HUES64 (cell line): ENCODE measurements at regions not wholly inside any gene's neighbourhood (a gene's known extent, or its start where the extent isn't known, plus 50 kb on each side); places are given as distances from the start of the nearest gene placed in this dataset.

Experiments
- H3K27ac ChIP-seq: 2 replicates; pipeline ENCODE4 v1.7.0; 2013; ENCODE audit warnings: low read depth, low read length, inconsistent platforms
- H3K27me3 ChIP-seq: 2 replicates; pipeline ENCODE4 v1.6.1; 2013; ENCODE audit warnings: mild to moderate bottlenecking, low read length; ENCODE audit not compliant: insufficient read depth
- H3K36me3 ChIP-seq: 2 replicates; pipeline ENCODE4 v1.6.1; 2013; ENCODE audit warnings: mild to moderate bottlenecking, low read length; ENCODE audit not compliant: insufficient read depth
- H3K4me1 ChIP-seq: 2 replicates; pipeline ENCODE4 v1.6.1; 2013; ENCODE audit warnings: mild to moderate bottlenecking, low read length, moderate library complexity; ENCODE audit not compliant: insufficient read depth
- H3K4me3 ChIP-seq: 2 replicates; pipeline ENCODE4 v1.5.1; 2013; ENCODE audit warnings: mild to moderate bottlenecking, low read length, moderate library complexity
- H3K9ac ChIP-seq: 2 replicates; pipeline ENCODE4 v1.6.1; 2013; ENCODE audit warnings: mild to moderate bottlenecking, low read depth, low read length
- H3K9me3 ChIP-seq: 2 replicates; pipeline ENCODE4 v1.6.1; 2013; ENCODE audit warnings: low read depth, low read length; ENCODE audit not compliant: insufficient read depth
- WGBS: fragments of 150-250, 120-280 bp; methylation state at CpG from one replicate; pipeline ENCODE4 v1.1.7; 2013; ENCODE audit warnings: missing lambda C conversion rate; 5-methylcytosine and 5-hydroxymethylcytosine counted together

GRCh38 chr5:96331210-96331609 is 101.8 kb downstream of the PCSK1 start:
- no peak overlapping the region for H3K27ac ChIP-seq
- 70% methylated on average over 1 of the region's 3 CpGs for WGBS
- peaks cover 6% of the 10 kb centered on the region for H3K4me1 ChIP-seq
- no peaks in the 10 kb centered on the region for H3K9me3 ChIP-seq
- no peaks in the 10 kb centered on the region for H3K36me3 ChIP-seq
- H3K4me3 ChIP-seq: no peak overlapping the region
- H3K9ac ChIP-seq: no peak overlapping the region
- no peaks in the 10 kb centered on the region for H3K27me3 ChIP-seq

- Histone ChIP-seq H3K4me1 (no peaks in the 10 kb centered on the region), H3K4me3 (no peak overlapping the region), H3K9me3 (no peaks in the 10 kb centered on the region), H3K27ac (no peak overlapping the region), H3K27me3 (no peaks in the 10 kb centered on the region), H3K9ac (no peak overlapping the region), H3K36me3 (no peaks in the 10 kb centered on the region)
- WGBS: 90% methylated on average over 4 of the region's 4 CpGs
These were observed 102.4 kb downstream of the PCSK1 start for GRCh38 chr5:96330530-96331140.

- WGBS: 96% methylated on average over 2 of the region's 2 CpGs
- no peaks in the 10 kb centered on the region for H3K9me3 ChIP-seq
- H3K27ac ChIP-seq: no peak overlapping the region
- H3K27me3 ChIP-seq: no peaks in the 10 kb centered on the region
- no peak overlapping the region for H3K9ac ChIP-seq
- H3K36me3 ChIP-seq: no peaks in the 10 kb centered on the region
- no peak overlapping the region for H3K4me3 ChIP-seq
- no peaks in the 10 kb centered on the region for H3K4me1 ChIP-seq
These were observed 103.0 kb downstream of the PCSK1 start for GRCh38 chr5:96329886-96330529.

GRCh38 chr5:96329289-96329688 is 103.8 kb downstream of the PCSK1 start:
- Histone ChIP-seq H3K4me1 (no peaks in the 10 kb centered on the region), H3K9ac (no peak overlapping the region), H3K4me3 (no peak overlapping the region), H3K27ac (no peak overlapping the region), H3K9me3 (no peaks in the 10 kb centered on the region), H3K36me3 (no peaks in the 10 kb centered on the region), H3K27me3 (no peaks in the 10 kb centered on the region)
- WGBS: 93% methylated on average over 1 of the region's 1 CpG

GRCh38 chr5:96327722-96328121 is 105.3 kb downstream of the PCSK1 start:
- Histone ChIP-seq H3K36me3 (no peaks in the 10 kb centered on the region), H3K27me3 (no peaks in the 10 kb centered on the region), H3K9ac (no peak overlapping the region), H3K9me3 (no peaks in the 10 kb centered on the region), H3K27ac (no peak overlapping the region), H3K4me3 (no peak overlapping the region), H3K4me1 (no peaks in the 10 kb centered on the region)
- 80% methylated on average over 1 of the region's 2 CpGs for WGBS

DNA sequence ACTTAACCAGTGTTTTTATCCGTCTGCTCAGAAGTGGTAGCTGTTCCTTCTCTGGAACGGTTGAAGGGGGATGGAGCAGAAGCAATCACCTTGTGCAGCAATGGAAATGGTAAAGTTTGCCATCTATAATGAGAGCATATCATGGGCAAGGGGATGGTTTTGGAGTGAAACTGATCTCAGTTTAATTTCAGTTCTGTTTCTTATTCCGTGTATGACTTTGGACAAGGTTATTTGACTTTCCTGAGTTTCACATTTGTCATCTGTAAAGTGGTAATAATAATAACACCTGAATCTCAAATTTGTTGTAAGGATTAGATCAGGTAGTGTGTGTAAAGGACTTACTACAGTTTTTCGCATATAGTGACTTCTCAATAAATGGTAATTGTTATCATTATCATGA is 106.1 kb downstream of the PCSK1 start:
- Histone ChIP-seq H3K4me3 (no peak overlapping the region), H3K4me1 (no peaks in the 10 kb centered on the region), H3K27me3 (no peaks in the 10 kb centered on the region), H3K9me3 (no peaks in the 10 kb centered on the region), H3K9ac (no peak overlapping the region), H3K27ac (no peak overlapping the region), H3K36me3 (no peaks in the 10 kb centered on the region)
- 89% methylated on average over 3 of the region's 4 CpGs for WGBS

DNA sequence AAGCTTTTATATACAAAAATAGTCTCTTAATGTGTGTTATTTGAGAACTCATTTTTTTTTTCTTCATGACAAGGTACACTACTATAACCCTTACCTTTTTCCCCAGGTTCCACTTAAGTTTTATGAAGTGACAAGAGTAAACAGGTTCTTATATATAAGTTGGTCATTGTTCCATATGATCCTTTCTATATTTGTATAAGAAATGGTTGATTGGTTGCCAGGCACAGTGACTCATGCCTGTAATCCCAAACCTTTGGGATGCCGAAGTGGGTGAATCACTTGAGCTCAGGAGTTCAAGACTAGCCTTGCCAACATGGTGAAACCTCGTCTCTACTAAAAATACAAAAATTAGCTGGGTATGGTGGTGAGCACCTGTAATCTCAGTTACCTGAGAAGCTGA is 108.3 kb downstream of the PCSK1 start:
- no peaks in the 10 kb centered on the region for H3K4me1 ChIP-seq
- no peak overlapping the region for H3K4me3 ChIP-seq
- WGBS: 95% methylated on average over 1 of the region's 2 CpGs
- H3K9me3 ChIP-seq: no peaks in the 10 kb centered on the region
- H3K27ac ChIP-seq: no peak overlapping the region
- H3K36me3 ChIP-seq: no peaks in the 10 kb centered on the region
- no peak overlapping the region for H3K9ac ChIP-seq
- no peaks in the 10 kb centered on the region for H3K27me3 ChIP-seq

DNA sequence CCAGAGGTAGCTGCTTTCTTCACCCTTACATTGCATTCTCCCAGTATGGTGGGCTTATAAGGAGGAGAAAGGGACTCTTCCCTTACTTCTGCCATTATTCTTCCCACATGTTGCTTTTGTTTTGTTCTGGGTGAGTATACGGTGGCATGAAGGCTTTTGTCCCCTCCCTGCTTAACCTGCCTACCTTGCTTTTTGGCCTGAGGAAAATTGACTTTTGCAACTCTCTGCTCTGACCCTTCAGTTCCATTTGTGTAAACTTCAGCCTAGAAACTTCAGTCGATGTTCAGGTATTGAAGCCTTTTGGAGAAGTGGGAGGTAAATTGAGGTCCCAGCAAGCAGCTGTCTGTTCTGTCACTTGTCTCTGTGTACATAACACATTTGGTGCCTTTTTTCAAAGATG is 110.2 kb downstream of the PCSK1 start:
- H3K27ac ChIP-seq: no peak overlapping the region

GRCh38 chr5:96322217-96322616 is 110.8 kb downstream of the PCSK1 start:
- Histone ChIP-seq H3K9ac (no peak overlapping the region), H3K27me3 (no peaks in the 10 kb centered on the region), H3K27ac (no peak overlapping the region), H3K9me3 (no peaks in the 10 kb centered on the region), H3K36me3 (no peaks in the 10 kb centered on the region), H3K4me1 (no peaks in the 10 kb centered on the region), H3K4me3 (no peak overlapping the region)
- 60% methylated on average over 3 of the region's 3 CpGs for WGBS

More for the DNA sequence above, 110.2 kb downstream of the PCSK1 start:
- H3K9me3 ChIP-seq: no peaks in the 10 kb centered on the region
- no peak overlapping the region for H3K4me3 ChIP-seq
- H3K27me3 ChIP-seq: no peaks in the 10 kb centered on the region
- no peaks in the 10 kb centered on the region for H3K4me1 ChIP-seq
- H3K9ac ChIP-seq: no peak overlapping the region
- no peaks in the 10 kb centered on the region for H3K36me3 ChIP-seq
- WGBS: 93% methylated on average over 1 of the region's 2 CpGs

GRCh38 chr5:96321345-96321744 is 111.7 kb downstream of the PCSK1 start:
- Histone ChIP-seq H3K9me3 (no peaks in the 10 kb centered on the region), H3K27me3 (no peaks in the 10 kb centered on the region), H3K36me3 (no peaks in the 10 kb centered on the region), H3K4me3 (no peak overlapping the region), H3K9ac (no peak overlapping the region), H3K27ac (no peak overlapping the region), H3K4me1 (no peaks in the 10 kb centered on the region; the same call in 1 of the 2 replicates)

DNA sequence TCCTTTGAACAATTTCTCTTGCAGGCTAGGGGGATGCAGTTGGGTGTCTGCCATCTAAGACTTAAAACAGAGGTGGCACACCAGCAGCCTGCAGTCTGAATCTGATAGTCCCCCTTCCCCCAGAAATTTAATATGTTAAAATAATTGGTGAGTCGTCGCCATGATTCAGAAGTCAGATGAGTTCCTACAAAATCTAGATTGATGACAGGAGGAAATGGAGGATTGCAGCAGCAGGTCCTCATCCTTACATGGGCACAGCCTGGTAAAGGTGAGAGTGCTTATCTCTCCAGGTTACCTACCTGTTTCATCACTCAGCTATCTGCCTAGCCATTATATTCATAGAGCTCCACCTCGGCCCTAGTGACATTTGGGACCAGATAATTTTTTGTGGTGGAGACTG is 112.3 kb downstream of the PCSK1 start:
- Histone ChIP-seq H3K36me3 (no peaks in the 10 kb centered on the region), H3K4me1 (no peaks in the 10 kb centered on the region; the same call in 1 of the 2 replicates), H3K27me3 (no peaks in the 10 kb centered on the region), H3K9me3 (no peaks in the 10 kb centered on the region), H3K4me3 (no peak overlapping the region), H3K9ac (no peak overlapping the region), H3K27ac (no peak overlapping the region)
- WGBS: 96% methylated on average over 2 of the region's 3 CpGs
